H1 (cell line): ENCODE measurements at regions not wholly inside any gene's neighbourhood (a gene's known extent, or its start where the extent isn't known, plus 50 kb on each side); places are given as distances from the start of the nearest gene placed in this dataset.
"Not testable (repeated sequence)": the region's sequence is repeated elsewhere in the genome, so short reads cannot be mapped to it uniquely, and the experiment has no call there.

Experiments used
- BRCA1 ChIP-seq: IDR thresholded peaks from 2 replicates; pipeline ENCODE4 v1.6.1; 2012; ENCODE audit warnings: low read depth, low read length, improper control_type of control experiment
- CTCF ChIP-seq, 3 experiments: IDR thresholded peaks; 1 replicate in 2 of 3; 2 replicates in 1 of 3; pipeline versions ENCODE4 v1.5.1 to v1.6.1; 2011; ENCODE audit warnings: low read length in 3 of 3, mild to moderate bottlenecking in 3 of 3, inconsistent platforms in 2 of 3, low read depth in 1 of 3, moderate library complexity in 1 of 3; ENCODE audit not compliant: insufficient read depth in 1 of 3; ENCODE audit errors: control extremely low read depth in 1 of 3
- EZH2 ChIP-seq: fragments of 200-600 bp; sonication (generic); IDR thresholded peaks from 2 replicates; pipeline ENCODE4 v1.7.1; 2012; ENCODE audit warnings: low read depth, mild to moderate bottlenecking, moderate library complexity, low read length, inconsistent platforms; ENCODE audit not compliant: severe bottlenecking
- JUN ChIP-seq: IDR thresholded peaks from 2 replicates; pipeline ENCODE4 v1.6.1; 2011; ENCODE audit warnings: low read depth, mild to moderate bottlenecking, improper control_type of control experiment, low read length
- JUND ChIP-seq: IDR thresholded peaks from 2 replicates; pipeline ENCODE4 v1.6.1; 2011; ENCODE audit warnings: mild to moderate bottlenecking, improper control_type of control experiment, low read length
- POLR2A ChIP-seq, 2 experiments: IDR thresholded peaks; 1 replicate in 1 of 2; 2 replicates in 1 of 2; pipeline ENCODE4 v1.6.1; 2011; ENCODE audit warnings: low read depth in 2 of 2, low read length in 2 of 2, mild to moderate bottlenecking in 2 of 2; ENCODE audit errors: control extremely low read depth in 1 of 2
- SIN3A ChIP-seq, 2 experiments: IDR thresholded peaks in 1 of 2; conservative IDR thresholded peaks in 1 of 2; 2 replicates each; pipeline ENCODE4 v1.6.1; 2011 to 2012; ENCODE audit warnings: low read length in 2 of 2, improper control_type of control experiment in 1 of 2, low read depth in 1 of 2, mild to moderate bottlenecking in 1 of 2
- USF2 ChIP-seq: IDR thresholded peaks from 2 replicates; pipeline ENCODE4 v1.6.1; 2011; ENCODE audit warnings: low read length, improper control_type of control experiment

GRCh38 chr17:46454572-46454971 is 57.7 kb upstream of the LRRC37A2 start:
- TF ChIP-seq USF2; BRCA1; CTCF (IDR thresholded peaks at IDR 0.05; ENCODE audit: control extremely low read depth in 1 of 3, insufficient read depth in 1 of 3, low read depth in 1 of 3, low read length in 3 of 3); JUN; SIN3A (conservative IDR thresholded peaks at IDR 0.05 in 1 of 2, IDR thresholded peaks at IDR 0.05 in 1 of 2; ENCODE audit: low read depth in 1 of 2, low read length in 2 of 2); POLR2A (IDR thresholded peaks at IDR 0.05; ENCODE audit: control extremely low read depth in 1 of 2, low read depth in 2 of 2, low read length in 2 of 2); EZH2; JUND: not testable (repeated sequence)
